ENCODE measurements at regions not wholly inside any gene's neighbourhood (a gene's known extent, or its start where the extent isn't known, plus 50 kb on each side); places are given as distances from the start of the nearest gene placed in this dataset.

- no peak overlapping the region for H3K4me3 Mint-ChIP-seq
- peaks cover 3 to 5% of the 10 kb centered on the region in 2 donors for H3K9me3 Mint-ChIP-seq
- H3K27me3 Mint-ChIP-seq, result no peaks in the 10 kb centered on the region
- DNase-seq, result no peak
- no peak overlapping the region for H3K27ac Mint-ChIP-seq
- H3K36me3 Mint-ChIP-seq, result no peaks in the 10 kb centered on the region
- no peak for ATAC-seq (replicated peaks)
- no peaks in the 10 kb centered on the region for H3K4me1 Mint-ChIP-seq
Observed at GRCh38 chr7:124692425-124692824, 73.2 kb downstream of the GPR37 start.

- Mint-ChIP-seq H3K4me3 (no peak overlapping the region), H3K27me3 (no peaks in the 10 kb centered on the region), H3K4me1 (no peaks in the 10 kb centered on the region), H3K9me3 (peaks cover 3 to 5% of the 10 kb centered on the region in 2 donors), H3K27ac (no peak overlapping the region), H3K36me3 (no peaks in the 10 kb centered on the region)
- no peak for ATAC-seq (replicated peaks)
- no peak for DNase-seq
Observed at GRCh38 chr7:124690840-124691239, 74.8 kb downstream of the GPR37 start.

- no peak for DNase-seq
- Mint-ChIP-seq H3K4me3 (no peak overlapping the region), H3K9me3 (peaks cover 3 to 5% of the 10 kb centered on the region in 2 donors), H3K27me3 (no peaks in the 10 kb centered on the region), H3K4me1 (no peaks in the 10 kb centered on the region), H3K36me3 (no peaks in the 10 kb centered on the region), H3K27ac (no peak overlapping the region)
- ATAC-seq (replicated peaks), result no peak
Observed at GRCh38 chr7:124689931-124690330, 75.7 kb downstream of the GPR37 start.

GRCh38 chr7:124689523-124689922, 76.1 kb downstream of the GPR37 start:
- Mint-ChIP-seq H3K9me3 (peaks cover 3 to 5% of the 10 kb centered on the region in 2 donors), H3K27ac (no peak overlapping the region), H3K27me3 (no peaks in the 10 kb centered on the region), H3K4me1 (no peaks in the 10 kb centered on the region), H3K4me3 (no peak overlapping the region), H3K36me3 (no peaks in the 10 kb centered on the region)
- ATAC-seq (replicated peaks), result no peak
- DNase-seq, result no peak

GRCh38 chr7:124688991-124689390, 76.6 kb downstream of the GPR37 start:
- Mint-ChIP-seq H3K4me1 (no peaks in the 10 kb centered on the region), H3K36me3 (no peaks in the 10 kb centered on the region), H3K9me3 (peaks cover 0 to 4% of the 10 kb centered on the region in 2 donors), H3K27ac (no peak overlapping the region), H3K27me3 (no peaks in the 10 kb centered on the region), H3K4me3 (no peak overlapping the region)
- ATAC-seq (replicated peaks) (no peak), DNase-seq (no peak)

- Mint-ChIP-seq H3K9me3 (peaks cover 4 to 5% of the 10 kb centered on the region in 2 donors), H3K36me3 (no peaks in the 10 kb centered on the region), H3K27ac (no peak overlapping the region), H3K27me3 (no peaks in the 10 kb centered on the region), H3K4me1 (no peaks in the 10 kb centered on the region), H3K4me3 (no peak overlapping the region)
- DNase-seq (no peak), ATAC-seq (replicated peaks) (no peak)
Observed at GRCh38 chr7:124686543-124687171, 78.9 kb downstream of the GPR37 start.

- Mint-ChIP-seq H3K4me3 (no peak overlapping the region), H3K4me1 (no peaks in the 10 kb centered on the region), H3K27me3 (no peaks in the 10 kb centered on the region), H3K9me3 (peaks cover 2 to 4% of the 10 kb centered on the region in 2 donors), H3K27ac (no peak overlapping the region), H3K36me3 (no peaks in the 10 kb centered on the region)
- DNase-seq, result no peak
- ATAC-seq (replicated peaks), result no peak
Observed at GRCh38 chr7:124681946-124682345, 83.6 kb downstream of the GPR37 start.

GRCh38 chr7:124680304-124680703, 85.3 kb downstream of the GPR37 start:
- ATAC-seq (replicated peaks) (no peak), DNase-seq (no peak)
- Mint-ChIP-seq H3K27me3 (no peaks in the 10 kb centered on the region), H3K9me3 (peaks cover 2 to 4% of the 10 kb centered on the region in 2 donors), H3K27ac (no peak overlapping the region), H3K36me3 (no peaks in the 10 kb centered on the region), H3K4me3 (no peak overlapping the region), H3K4me1 (no peaks in the 10 kb centered on the region)

- no peak for ATAC-seq (replicated peaks)
- H3K4me1 Mint-ChIP-seq, result no peaks in the 10 kb centered on the region
Observed at GRCh38 chr7:124679586-124680225, 85.9 kb downstream of the GPR37 start.

GRCh38 chr7:124679146-124679545, 86.4 kb downstream of the GPR37 start:
- Mint-ChIP-seq H3K4me1 (no peaks in the 10 kb centered on the region), H3K27me3 (no peaks in the 10 kb centered on the region), H3K4me3 (no peak overlapping the region), H3K9me3 (peaks cover 2 to 4% of the 10 kb centered on the region in 2 donors), H3K36me3 (no peaks in the 10 kb centered on the region), H3K27ac (no peak overlapping the region)
- ATAC-seq (replicated peaks), result no peak
- no peak for DNase-seq

More at GRCh38 chr7:124679586-124680225, 85.9 kb downstream of the GPR37 start:
- no peak overlapping the region for H3K4me3 Mint-ChIP-seq
- no peaks in the 10 kb centered on the region for H3K27me3 Mint-ChIP-seq
- H3K27ac Mint-ChIP-seq, result no peak overlapping the region
- DNase-seq, result no peak
- H3K9me3 Mint-ChIP-seq, result peaks cover 2 to 4% of the 10 kb centered on the region in 2 donors
- no peaks in the 10 kb centered on the region for H3K36me3 Mint-ChIP-seq

- Mint-ChIP-seq H3K4me1 (no peaks in the 10 kb centered on the region), H3K27ac (no peak overlapping the region), H3K27me3 (no peaks in the 10 kb centered on the region), H3K36me3 (no peaks in the 10 kb centered on the region), H3K4me3 (no peak overlapping the region), H3K9me3 (no peaks in the 10 kb centered on the region)
- ATAC-seq (replicated peaks) (no peak), DNase-seq (no peak)
Observed at GRCh38 chr7:124674451-124674850, 91.1 kb downstream of the GPR37 start.

GRCh38 chr7:124672011-124672410, 93.6 kb downstream of the GPR37 start:
- H3K27me3 Mint-ChIP-seq, result no peaks in the 10 kb centered on the region
- H3K27ac Mint-ChIP-seq, result no peak overlapping the region
- no peaks in the 10 kb centered on the region for H3K4me1 Mint-ChIP-seq
- H3K4me3 Mint-ChIP-seq, result no peak overlapping the region
- H3K36me3 Mint-ChIP-seq, result no peaks in the 10 kb centered on the region
- H3K9me3 Mint-ChIP-seq, result no peaks in the 10 kb centered on the region
- ATAC-seq (replicated peaks), result no peak
- no peak for DNase-seq

GRCh38 chr7:124667312-124668153, 98.1 kb downstream of the GPR37 start:
- Mint-ChIP-seq H3K9me3 (no peaks in the 10 kb centered on the region), H3K27me3 (no peaks in the 10 kb centered on the region), H3K4me1 (no peaks in the 10 kb centered on the region), H3K36me3 (no peaks in the 10 kb centered on the region), H3K4me3 (no peak overlapping the region), H3K27ac (no peak overlapping the region)
- DNase-seq (no peak), ATAC-seq (replicated peaks) (no peak)

GRCh38 chr7:124662937-124663336, 102.7 kb downstream of the GPR37 start:
- Mint-ChIP-seq H3K4me1 (no peaks in the 10 kb centered on the region), H3K27ac (no peak overlapping the region), H3K9me3 (peaks cover 0 to 1% of the 10 kb centered on the region in 2 donors), H3K4me3 (no peak overlapping the region), H3K36me3 (no peaks in the 10 kb centered on the region), H3K27me3 (no peaks in the 10 kb centered on the region)
- no peak for DNase-seq
- no peak for ATAC-seq (replicated peaks)

GRCh38 chr7:124662372-124662771, 103.2 kb downstream of the GPR37 start:
- DNase-seq, result no peak
- Mint-ChIP-seq H3K4me1 (no peaks in the 10 kb centered on the region), H3K27me3 (no peaks in the 10 kb centered on the region), H3K4me3 (no peak overlapping the region), H3K9me3 (peaks cover 0 to 1% of the 10 kb centered on the region in 2 donors), H3K27ac (no peak overlapping the region), H3K36me3 (no peaks in the 10 kb centered on the region)
- no peak for ATAC-seq (replicated peaks)
